ENCODE measurements at regions not wholly inside any gene's neighbourhood (a gene's known extent, or its start where the extent isn't known, plus 50 kb on each side); places are given as distances from the start of the nearest gene placed in this dataset.

GRCh38 chr10:9390516-9390915, 1336.0 kb downstream of the GATA3 start:
- TF ChIP-seq, protein P1, sequence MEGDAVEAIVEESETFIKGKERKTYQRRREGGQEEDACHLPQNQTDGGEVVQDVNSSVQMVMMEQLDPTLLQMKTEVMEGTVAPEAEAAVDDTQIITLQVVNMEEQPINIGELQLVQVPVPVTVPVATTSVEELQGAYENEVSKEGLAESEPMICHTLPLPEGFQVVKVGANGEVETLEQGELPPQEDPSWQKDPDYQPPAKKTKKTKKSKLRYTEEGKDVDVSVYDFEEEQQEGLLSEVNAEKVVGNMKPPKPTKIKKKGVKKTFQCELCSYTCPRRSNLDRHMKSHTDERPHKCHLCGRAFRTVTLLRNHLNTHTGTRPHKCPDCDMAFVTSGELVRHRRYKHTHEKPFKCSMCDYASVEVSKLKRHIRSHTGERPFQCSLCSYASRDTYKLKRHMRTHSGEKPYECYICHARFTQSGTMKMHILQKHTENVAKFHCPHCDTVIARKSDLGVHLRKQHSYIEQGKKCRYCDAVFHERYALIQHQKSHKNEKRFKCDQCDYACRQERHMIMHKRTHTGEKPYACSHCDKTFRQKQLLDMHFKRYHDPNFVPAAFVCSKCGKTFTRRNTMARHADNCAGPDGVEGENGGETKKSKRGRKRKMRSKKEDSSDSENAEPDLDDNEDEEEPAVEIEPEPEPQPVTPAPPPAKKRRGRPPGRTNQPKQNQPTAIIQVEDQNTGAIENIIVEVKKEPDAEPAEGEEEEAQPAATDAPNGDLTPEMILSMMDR (IDR thresholded peaks at IDR 0.05 in 2 of 3, conservative IDR thresholded peaks at IDR 0.05 in 1 of 3; ENCODE audit: borderline replicate concordance in 1 of 3, insufficient read depth in 1 of 3, low read depth in 2 of 3, low read length in 2 of 3) = no peak
- no peak for TF ChIP-seq SP1 (IDR thresholded peaks at IDR 0.05; ENCODE audit: low read depth)

Measured in HCT116 (cell line).